ENCODE measurements at regions not wholly inside any gene's neighbourhood (a gene's known extent, or its start where the extent isn't known, plus 50 kb on each side); places are given as distances from the start of the nearest gene placed in this dataset.

DNA sequence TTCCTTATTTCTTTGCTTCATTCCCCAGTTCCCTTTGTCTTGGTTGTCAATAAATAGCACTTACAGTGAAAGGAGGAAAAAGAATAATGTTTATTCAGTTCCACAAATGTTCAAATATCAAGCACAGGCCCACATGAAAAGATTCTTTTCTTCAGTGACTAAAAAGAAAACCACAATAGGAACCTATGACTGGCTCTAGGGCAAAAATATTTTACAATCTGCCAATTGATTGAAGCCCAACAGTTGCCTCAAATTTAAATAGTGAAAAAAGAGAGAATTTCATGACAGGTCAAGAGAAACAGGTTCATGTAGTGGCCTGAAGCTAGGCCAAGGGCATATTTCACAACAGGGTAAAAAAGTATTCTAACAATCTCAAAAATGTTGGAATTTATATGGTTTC, 553.8 kb downstream of the CENPC start:
- Histone ChIP-seq H3K27ac (ENCODE audit: control insufficient read depth, insufficient read depth, low read length) (no peak overlapping the region), H3K4me2 (ENCODE audit: control insufficient read depth, extremely low read depth, insufficient read depth, low read depth, low read length) (no peak overlapping the region), H3K9ac (ENCODE audit: control insufficient read depth, extremely low read depth, insufficient read depth, low read length) (no peak overlapping the region), H3K4me3 (ENCODE audit: control insufficient read depth in 2 of 3, extremely low read depth in 1 of 3, insufficient read depth in 2 of 3, low read depth in 1 of 3, low read length in 3 of 3) (no peak overlapping the region), H3K79me2 (ENCODE audit: control insufficient read depth, insufficient read depth, low read length) (no peaks in the 10 kb centered on the region), H3K9me3 (ENCODE audit: control insufficient read depth, low read depth, low read length) (no peaks in the 10 kb centered on the region), H3K9me1 (ENCODE audit: control insufficient read depth, extremely low read depth, insufficient read depth, low read length) (no peaks in the 10 kb centered on the region), H2AFZ (ENCODE audit: control insufficient read depth, low read length) (no peak overlapping the region), H3K36me3 (ENCODE audit: control insufficient read depth in 2 of 2, extremely low read depth in 1 of 2, insufficient read depth in 2 of 2, low read length in 2 of 2) (no peaks in the 10 kb centered on the region), H3K4me1 (ENCODE audit: control insufficient read depth, extremely low read depth, insufficient read depth, low read length) (no peaks in the 10 kb centered on the region), H3K27me3 (ENCODE audit: control insufficient read depth, extremely low read depth, insufficient read depth, low read length) (no peaks in the 10 kb centered on the region), H4K20me1 (ENCODE audit: control insufficient read depth, extremely low read depth, insufficient read depth, low read length) (no peaks in the 10 kb centered on the region)
- DNase-seq (ENCODE audit: low read depth, low spot score) = no peak
- FAIRE-seq = no peak
- no peak for TF ChIP-seq EZH2 (IDR thresholded peaks at IDR 0.05; ENCODE audit: low read length)
- TF ChIP-seq, protein P1, sequence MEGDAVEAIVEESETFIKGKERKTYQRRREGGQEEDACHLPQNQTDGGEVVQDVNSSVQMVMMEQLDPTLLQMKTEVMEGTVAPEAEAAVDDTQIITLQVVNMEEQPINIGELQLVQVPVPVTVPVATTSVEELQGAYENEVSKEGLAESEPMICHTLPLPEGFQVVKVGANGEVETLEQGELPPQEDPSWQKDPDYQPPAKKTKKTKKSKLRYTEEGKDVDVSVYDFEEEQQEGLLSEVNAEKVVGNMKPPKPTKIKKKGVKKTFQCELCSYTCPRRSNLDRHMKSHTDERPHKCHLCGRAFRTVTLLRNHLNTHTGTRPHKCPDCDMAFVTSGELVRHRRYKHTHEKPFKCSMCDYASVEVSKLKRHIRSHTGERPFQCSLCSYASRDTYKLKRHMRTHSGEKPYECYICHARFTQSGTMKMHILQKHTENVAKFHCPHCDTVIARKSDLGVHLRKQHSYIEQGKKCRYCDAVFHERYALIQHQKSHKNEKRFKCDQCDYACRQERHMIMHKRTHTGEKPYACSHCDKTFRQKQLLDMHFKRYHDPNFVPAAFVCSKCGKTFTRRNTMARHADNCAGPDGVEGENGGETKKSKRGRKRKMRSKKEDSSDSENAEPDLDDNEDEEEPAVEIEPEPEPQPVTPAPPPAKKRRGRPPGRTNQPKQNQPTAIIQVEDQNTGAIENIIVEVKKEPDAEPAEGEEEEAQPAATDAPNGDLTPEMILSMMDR (optimal IDR thresholded peaks at IDR 0.05 in 1 of 3, IDR thresholded peaks at IDR 0.05 in 1 of 3, conservative IDR thresholded peaks at IDR 0.05 in 1 of 3; ENCODE audit: extremely low read depth in 1 of 3, insufficient read depth in 2 of 3, low read length in 3 of 3) = no peak
- dilution Hi-C loops (cut with MboI; ENCODE audit: extremely low pct_ligation_motif_present, low sequenced_read_pairs) = no loop called here

DNA sequence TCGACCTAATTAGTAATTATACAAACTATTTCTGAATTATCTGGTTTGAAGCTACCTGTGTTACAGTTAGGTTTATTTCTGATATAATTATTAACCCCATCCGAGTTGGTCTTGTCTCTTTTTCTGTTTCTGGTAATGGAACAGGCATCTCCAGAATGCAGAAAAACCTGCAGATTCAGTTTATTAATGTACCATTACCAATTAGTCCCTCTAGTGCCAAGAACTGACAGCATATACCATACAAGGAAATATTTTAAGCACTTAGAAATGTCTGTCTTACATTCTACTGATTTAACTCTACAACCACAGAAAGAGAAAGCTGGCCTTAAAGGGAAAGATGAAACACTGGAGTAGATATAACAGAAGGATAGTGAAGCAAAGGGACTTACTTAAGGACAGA, 570.6 kb downstream of the CENPC start:
- Histone ChIP-seq H3K36me3 (ENCODE audit: control insufficient read depth in 2 of 2, extremely low read depth in 1 of 2, insufficient read depth in 2 of 2, low read length in 2 of 2) (no peaks in the 10 kb centered on the region), H3K4me3 (ENCODE audit: control insufficient read depth in 2 of 3, extremely low read depth in 1 of 3, insufficient read depth in 2 of 3, low read depth in 1 of 3, low read length in 3 of 3) (no peak overlapping the region), H3K9me1 (ENCODE audit: control insufficient read depth, extremely low read depth, insufficient read depth, low read length) (no peaks in the 10 kb centered on the region), H4K20me1 (ENCODE audit: control insufficient read depth, extremely low read depth, insufficient read depth, low read length) (no peaks in the 10 kb centered on the region), H3K4me1 (ENCODE audit: control insufficient read depth, extremely low read depth, insufficient read depth, low read length) (no peaks in the 10 kb centered on the region), H3K27ac (ENCODE audit: control insufficient read depth, insufficient read depth, low read length) (no peak overlapping the region), H3K9me3 (ENCODE audit: control insufficient read depth, low read depth, low read length) (no peaks in the 10 kb centered on the region), H2AFZ (ENCODE audit: control insufficient read depth, low read length) (peak overlapping the region; percentile 17), H3K9ac (ENCODE audit: control insufficient read depth, extremely low read depth, insufficient read depth, low read length) (no peak overlapping the region), H3K79me2 (ENCODE audit: control insufficient read depth, insufficient read depth, low read length) (no peaks in the 10 kb centered on the region), H3K4me2 (ENCODE audit: control insufficient read depth, extremely low read depth, insufficient read depth, low read depth, low read length) (no peak overlapping the region), H3K27me3 (ENCODE audit: control insufficient read depth, extremely low read depth, insufficient read depth, low read length) (no peaks in the 10 kb centered on the region)
- no peak for FAIRE-seq
- no peak for DNase-seq (ENCODE audit: low read depth, low spot score)
- TF ChIP-seq EZH2 (IDR thresholded peaks at IDR 0.05; ENCODE audit: low read length) = no peak
- TF ChIP-seq, protein P1 (optimal IDR thresholded peaks at IDR 0.05 in 1 of 3, IDR thresholded peaks at IDR 0.05 in 1 of 3, conservative IDR thresholded peaks at IDR 0.05 in 1 of 3; ENCODE audit: extremely low read depth in 1 of 3, insufficient read depth in 2 of 3, low read length in 3 of 3) = no peak
- dilution Hi-C loops (cut with MboI; ENCODE audit: extremely low pct_ligation_motif_present, low sequenced_read_pairs) = no loop called here

Data from keratinocyte (primary cell).